OCI-LY3 (cell line): ENCODE measurements at regions not wholly inside any gene's neighbourhood (a gene's known extent, or its start where the extent isn't known, plus 50 kb on each side); places are given as distances from the start of the nearest gene placed in this dataset.

ENCODE experiments used
- H2AFZ ChIP-seq: fragments of 200-600, 300-600 bp; shearing (Covaris generic); 2 replicates; pipeline ENCODE4 v1.6.0; 2014; ENCODE audit warnings: antibody characterized with exemption, low read depth, low read length
- H3K27ac ChIP-seq: fragments of 200-600, 300-600 bp; sonication (generic); 2 replicates; pipeline ENCODE4 v1.5.1; 2014; ENCODE audit warnings: mild to moderate bottlenecking, low read length, moderate library complexity, mixed read lengths
- H3K27me3 ChIP-seq: fragments of 200-600, 300-600 bp; sonication (generic); 2 replicates; pipeline ENCODE4 v1.6.1; 2014; ENCODE audit warnings: low read depth, low read length, mixed read lengths
- H3K36me3 ChIP-seq: fragments of 200-600, 300-600 bp; sonication (generic); replicated peaks from 2 replicates; pipeline ENCODE3; 2014; ENCODE audit warnings: low read depth, low read length, mixed read lengths
- H3K4me1 ChIP-seq: fragments of 300-600, 200-600 bp; sonication (generic); 2 replicates; pipeline ENCODE4 v1.6.1; 2014; ENCODE audit warnings: low read length, mixed read lengths
- H3K4me2 ChIP-seq: fragments of 200-600, 300-600 bp; sonication (generic); 2 replicates; pipeline ENCODE4 v1.6.1; 2014; ENCODE audit warnings: low read length, mixed read lengths
- H3K4me3 ChIP-seq: fragments of 300-600, 200-600 bp; sonication (generic); 2 replicates; pipeline ENCODE4 v1.5.1; 2014; ENCODE audit warnings: antibody characterized with exemption, mild to moderate bottlenecking, low read length, moderate library complexity
- H3K79me2 ChIP-seq: fragments of 300-600, 200-600 bp; shearing (Covaris generic); 2 replicates; pipeline ENCODE4 v1.6.1; 2014; ENCODE audit warnings: mild to moderate bottlenecking, low read length, mixed read lengths
- H3K9ac ChIP-seq: fragments of 300-600, 200-600 bp; shearing (Covaris generic); 2 replicates; pipeline ENCODE4 v1.6.0; 2014; ENCODE audit warnings: mild to moderate bottlenecking, low read length, moderate library complexity
- H3K9me3 ChIP-seq: fragments of 200-600, 300-600 bp; shearing (Covaris generic); 2 replicates; pipeline ENCODE4 v1.6.1; 2014; ENCODE audit warnings: low read length, mixed read lengths; ENCODE audit not compliant: insufficient read depth
- H4K20me1 ChIP-seq: fragments of 200-600, 300-600 bp; sonication (generic); 2 replicates; pipeline ENCODE4 v1.6.1; 2016; ENCODE audit warnings: low read length, mixed read lengths; ENCODE audit not compliant: insufficient read depth
- EZH2phosphoT487 ChIP-seq: fragments of 200-600 bp; shearing (Covaris generic); IDR thresholded peaks from 2 replicates; pipeline ENCODE4 v1.6.1; 2018; ENCODE audit warnings: antibody characterized with exemption, mixed run types, low read depth
- TF ChIP-seq, protein P1 (sequence below): fragments of 200-600, 300-600 bp; sonication (generic); IDR thresholded peaks from 2 replicates; pipeline ENCODE4 v1.5.1; 2014; ENCODE audit warnings: antibody characterized with exemption, low read length, low read depth

DNA sequence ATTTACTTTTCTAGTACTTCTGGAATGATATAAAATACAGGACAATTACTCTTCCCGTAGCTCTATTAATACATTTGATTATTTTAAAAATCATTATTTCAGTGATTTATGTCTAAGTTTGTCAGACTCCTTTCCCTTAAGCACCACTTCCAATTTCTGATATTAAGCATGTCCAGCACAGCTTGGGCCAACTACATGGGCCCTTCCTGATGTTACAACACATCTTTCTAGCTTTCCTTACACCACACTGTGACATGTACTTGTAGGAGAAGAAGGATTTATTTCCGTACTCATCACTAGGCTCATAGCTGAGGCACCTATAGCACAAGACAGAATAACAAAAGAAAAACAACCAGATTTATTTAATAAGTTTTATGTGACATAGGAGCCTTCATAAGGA is 134.8 kb upstream of the HNRNPA3 start:
- Histone ChIP-seq H3K36me3 (no peaks in the 10 kb centered on the region), H3K4me2 (no peak overlapping the region), H3K4me1 (no peaks in the 10 kb centered on the region), H3K27ac (no peak overlapping the region), H3K79me2 (no peaks in the 10 kb centered on the region), H3K27me3 (peaks cover 3% of the 10 kb centered on the region; the same call in 1 of the 2 replicates), H4K20me1 (no peaks in the 10 kb centered on the region), H3K4me3 (no peak overlapping the region), H3K9ac (no peak overlapping the region), H2AFZ (no peak overlapping the region), H3K9me3 (no peaks in the 10 kb centered on the region)
- TF ChIP-seq EZH2phosphoT487 = no peak
- TF ChIP-seq, protein P1, sequence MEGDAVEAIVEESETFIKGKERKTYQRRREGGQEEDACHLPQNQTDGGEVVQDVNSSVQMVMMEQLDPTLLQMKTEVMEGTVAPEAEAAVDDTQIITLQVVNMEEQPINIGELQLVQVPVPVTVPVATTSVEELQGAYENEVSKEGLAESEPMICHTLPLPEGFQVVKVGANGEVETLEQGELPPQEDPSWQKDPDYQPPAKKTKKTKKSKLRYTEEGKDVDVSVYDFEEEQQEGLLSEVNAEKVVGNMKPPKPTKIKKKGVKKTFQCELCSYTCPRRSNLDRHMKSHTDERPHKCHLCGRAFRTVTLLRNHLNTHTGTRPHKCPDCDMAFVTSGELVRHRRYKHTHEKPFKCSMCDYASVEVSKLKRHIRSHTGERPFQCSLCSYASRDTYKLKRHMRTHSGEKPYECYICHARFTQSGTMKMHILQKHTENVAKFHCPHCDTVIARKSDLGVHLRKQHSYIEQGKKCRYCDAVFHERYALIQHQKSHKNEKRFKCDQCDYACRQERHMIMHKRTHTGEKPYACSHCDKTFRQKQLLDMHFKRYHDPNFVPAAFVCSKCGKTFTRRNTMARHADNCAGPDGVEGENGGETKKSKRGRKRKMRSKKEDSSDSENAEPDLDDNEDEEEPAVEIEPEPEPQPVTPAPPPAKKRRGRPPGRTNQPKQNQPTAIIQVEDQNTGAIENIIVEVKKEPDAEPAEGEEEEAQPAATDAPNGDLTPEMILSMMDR = no peak

DNA sequence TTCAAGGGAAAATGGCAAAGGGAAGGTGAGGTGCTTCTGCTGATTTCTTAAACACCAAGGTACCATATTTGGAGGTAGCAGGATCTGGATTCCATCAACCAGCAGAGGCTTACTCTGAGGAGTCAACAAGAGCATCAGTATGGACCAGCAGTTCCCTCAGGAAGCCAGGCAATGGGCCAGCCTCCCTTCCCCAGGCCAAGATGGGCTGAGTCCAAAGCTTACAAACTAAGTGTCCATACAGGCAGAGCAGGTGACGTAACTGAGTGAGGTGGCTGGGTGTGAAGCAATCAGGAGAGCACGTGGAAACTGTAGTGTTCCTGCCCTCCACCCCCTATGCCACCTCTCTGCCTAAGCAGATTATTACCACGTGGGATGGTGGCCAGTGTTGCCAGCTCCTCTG is 134.2 kb upstream of the HNRNPA3 start:
- no peak overlapping the region for H3K4me3 ChIP-seq
- no peak overlapping the region for H3K9ac ChIP-seq
- TF ChIP-seq, protein P1 = no peak
- no peak for TF ChIP-seq EZH2phosphoT487
- H3K27me3 ChIP-seq = peaks cover 3% of the 10 kb centered on the region; the same call in 1 of the 2 replicates
- H4K20me1 ChIP-seq = no peaks in the 10 kb centered on the region
- H3K9me3 ChIP-seq = no peaks in the 10 kb centered on the region
- H2AFZ ChIP-seq = no peak overlapping the region
- no peaks in the 10 kb centered on the region for H3K4me1 ChIP-seq
- H3K36me3 ChIP-seq = no peaks in the 10 kb centered on the region
- no peaks in the 10 kb centered on the region for H3K79me2 ChIP-seq
- no peak overlapping the region for H3K4me2 ChIP-seq
- H3K27ac ChIP-seq = no peak overlapping the region

DNA sequence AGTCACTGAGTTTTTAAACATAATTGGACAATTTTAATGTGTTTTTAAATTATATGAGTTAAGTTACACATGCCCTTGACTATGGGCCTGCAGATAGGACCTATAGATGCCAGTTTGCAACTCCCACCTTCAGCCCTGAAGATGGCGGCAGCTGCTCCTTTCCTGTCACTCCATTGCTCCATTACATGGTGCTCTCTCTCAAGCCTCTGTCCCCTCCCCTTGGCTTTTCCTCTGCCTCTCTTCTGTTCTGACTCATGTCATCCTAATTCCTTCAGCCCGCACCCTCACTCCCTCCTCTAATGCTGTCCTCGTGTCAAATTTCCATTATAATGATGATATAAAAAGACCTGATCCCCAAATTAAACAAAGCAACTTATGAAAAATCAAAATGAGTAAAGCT is 133.7 kb upstream of the HNRNPA3 start:
- Histone ChIP-seq H3K4me2 (no peak overlapping the region), H3K79me2 (no peaks in the 10 kb centered on the region), H2AFZ (no peak overlapping the region), H3K4me1 (no peaks in the 10 kb centered on the region), H3K9me3 (no peaks in the 10 kb centered on the region), H4K20me1 (no peaks in the 10 kb centered on the region), H3K9ac (no peak overlapping the region), H3K36me3 (no peaks in the 10 kb centered on the region), H3K27me3 (peaks cover 3% of the 10 kb centered on the region; the same call in 1 of the 2 replicates), H3K27ac (no peak overlapping the region), H3K4me3 (no peak overlapping the region)
- TF ChIP-seq EZH2phosphoT487 = no peak
- TF ChIP-seq, protein P1 = no peak

DNA sequence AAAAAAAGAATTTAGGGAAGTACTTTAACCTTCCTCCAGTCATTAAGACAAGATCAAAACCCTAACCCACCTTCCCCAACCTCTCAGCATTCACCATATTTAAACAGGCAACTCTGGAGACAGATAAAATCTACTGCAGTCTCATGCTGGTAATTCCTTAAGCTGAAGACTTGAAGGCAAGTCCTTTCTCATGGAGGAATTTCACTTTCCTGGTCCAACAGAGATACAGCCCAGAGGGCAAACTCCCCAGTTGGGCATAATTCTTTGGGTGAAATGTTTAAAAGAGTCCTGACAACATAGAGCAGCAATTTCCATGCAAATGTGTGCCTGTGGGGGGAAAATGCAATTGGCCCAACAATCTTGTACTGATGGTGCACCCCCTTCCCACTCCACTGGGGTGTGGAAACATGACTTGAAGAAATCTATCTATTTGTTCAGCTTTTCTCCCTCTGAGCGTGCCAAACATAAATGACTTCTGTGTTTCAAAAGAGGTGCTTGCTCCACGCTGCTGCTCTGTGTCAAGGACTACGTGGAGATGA is 131.8 kb upstream of the HNRNPA3 start:
- Histone ChIP-seq H2AFZ (no peak overlapping the region), H4K20me1 (no peaks in the 10 kb centered on the region), H3K4me1 (no peaks in the 10 kb centered on the region), H3K27ac (no peak overlapping the region), H3K36me3 (no peaks in the 10 kb centered on the region), H3K27me3 (peaks cover 3% of the 10 kb centered on the region; the same call in 1 of the 2 replicates), H3K79me2 (no peaks in the 10 kb centered on the region), H3K9me3 (no peaks in the 10 kb centered on the region), H3K4me2 (no peak overlapping the region), H3K9ac (no peak overlapping the region), H3K4me3 (no peak overlapping the region)
- TF ChIP-seq, protein P1 = no peak
- TF ChIP-seq EZH2phosphoT487 = no peak
